Astrocyte of the cerebellum (primary cell): ENCODE measurements at regions not wholly inside any gene's neighbourhood (a gene's known extent, or its start where the extent isn't known, plus 50 kb on each side); places are given as distances from the start of the nearest gene placed in this dataset.
A peak's percentile ranks its signal among the peaks of the same experiment; 100 is the strongest.

Experiments used
- DNase-seq: peaks from one replicate; pipeline ENCODE4 v3.0.0-alpha.2; 2011; ENCODE audit warnings: low read depth
- H3K4me3 ChIP-seq: 2 replicates; pipeline ENCODE4 v1.5.1; 2011; ENCODE audit warnings: mild to moderate bottlenecking, low read depth, low read length, moderate library complexity
- CTCF ChIP-seq: IDR thresholded peaks from 2 replicates; pipeline ENCODE4 v1.5.1; 2012; ENCODE audit warnings: low read length, low read depth, moderate library complexity, mild to moderate bottlenecking; ENCODE audit errors: missing control alignments
- in situ Hi-C: cut with HindIII; loops from 2 replicates; pipeline ENCODE4 v1.10.0; 2017; ENCODE audit warnings: low sequenced_read_pairs

- in situ Hi-C loops = no loop called here
- no peak overlapping the region for H3K4me3 ChIP-seq
- TF ChIP-seq CTCF = no peak
- DNase-seq = no peak
Measured at GRCh38 chr1:218980881-218981280, 192.8 kb upstream of the LYPLAL1 start.

GRCh38 chr1:218982482-218982881 lies 191.2 kb upstream of the LYPLAL1 start:
- no peak for TF ChIP-seq CTCF

GRCh38 chr1:218983433-218983832 lies 190.2 kb upstream of the LYPLAL1 start:
- in situ Hi-C loops = no loop called here
- no peak for TF ChIP-seq CTCF
- no peak for DNase-seq
- no peak overlapping the region for H3K4me3 ChIP-seq

More at GRCh38 chr1:218982482-218982881, 191.2 kb upstream of the LYPLAL1 start:
- in situ Hi-C loops = no loop called here
- DNase-seq = no peak
- no peak overlapping the region for H3K4me3 ChIP-seq

- H3K4me3 ChIP-seq = no peak overlapping the region
- TF ChIP-seq CTCF = peak; percentile 17
- DNase-seq = no peak
- in situ Hi-C loops = no loop called here
Measured at GRCh38 chr1:218983848-218984247, 189.8 kb upstream of the LYPLAL1 start.

GRCh38 chr1:218985424-218985984 lies 188.2 kb upstream of the LYPLAL1 start:
- TF ChIP-seq CTCF = no peak
- no peak overlapping the region for H3K4me3 ChIP-seq
- in situ Hi-C loops = no loop called here
- no peak for DNase-seq

- TF ChIP-seq CTCF = no peak
- DNase-seq = no peak
- in situ Hi-C loops = no loop called here
- H3K4me3 ChIP-seq = no peak overlapping the region
Measured at GRCh38 chr1:218986816-218987215, 186.9 kb upstream of the LYPLAL1 start.
